RWPE2 (cell line): ENCODE measurements at regions not wholly inside any gene's neighbourhood (a gene's known extent, or its start where the extent isn't known, plus 50 kb on each side); places are given as distances from the start of the nearest gene placed in this dataset.
"Not testable (repeated sequence)": the region's sequence is repeated elsewhere in the genome, so short reads cannot be mapped to it uniquely, and the experiment has no call there.

Experiments
- ATAC-seq: fragments of 200-7000 bp; cut with Tn5 transposase; 3 replicates; pipeline ENCODE4 v1.9.1; 2021; ENCODE audit warnings: low read depth
- DNase-seq: peaks from one replicate; pipeline ENCODE4 v3.0.0-alpha.2; 2020; ENCODE audit warnings: low spot score
- H3K27ac ChIP-seq: fragments of 450-650 bp; 2 replicates; pipeline ENCODE4 v1.5.1; 2017; ENCODE audit warnings: mild to moderate bottlenecking; ENCODE audit not compliant: poor library complexity, severe bottlenecking
- H3K27me3 ChIP-seq: fragments of 250-450 bp; sonication (Bioruptor Pico); 2 replicates; pipeline ENCODE4 v1.5.1; 2021; ENCODE audit warnings: mild to moderate bottlenecking, moderate library complexity; ENCODE audit not compliant: insufficient read depth, poor library complexity, severe bottlenecking
- H3K36me3 ChIP-seq: fragments of 250-450 bp; sonication (Bioruptor Pico); 2 replicates; pipeline ENCODE4 v1.5.1; 2020; ENCODE audit warnings: low read depth, mild to moderate bottlenecking, moderate library complexity
- H3K4me1 ChIP-seq: fragments of 250-450 bp; sonication (Bioruptor Pico); 2 replicates; pipeline ENCODE4 v1.5.1; 2021; ENCODE audit warnings: mild to moderate bottlenecking, moderate library complexity; ENCODE audit not compliant: insufficient read depth, poor library complexity, severe bottlenecking
- H3K4me3 ChIP-seq: fragments of 250-450 bp; sonication (Bioruptor Pico); 2 replicates; pipeline ENCODE4 v1.5.1; 2021; ENCODE audit warnings: mild to moderate bottlenecking, moderate library complexity; ENCODE audit not compliant: severe bottlenecking
- H3K9me3 ChIP-seq: fragments of 250-450 bp; sonication (Bioruptor Pico); 2 replicates; pipeline ENCODE4 v1.5.1; 2021; ENCODE audit warnings: mild to moderate bottlenecking, moderate library complexity; ENCODE audit not compliant: severe bottlenecking
- TF ChIP-seq, protein P1 (sequence below): fragments of 450-650 bp; IDR thresholded peaks from one replicate; pipeline ENCODE4 v1.5.1; 2017; ENCODE audit warnings: mild to moderate bottlenecking, moderate library complexity; ENCODE audit not compliant: poor library complexity, severe bottlenecking

DNA sequence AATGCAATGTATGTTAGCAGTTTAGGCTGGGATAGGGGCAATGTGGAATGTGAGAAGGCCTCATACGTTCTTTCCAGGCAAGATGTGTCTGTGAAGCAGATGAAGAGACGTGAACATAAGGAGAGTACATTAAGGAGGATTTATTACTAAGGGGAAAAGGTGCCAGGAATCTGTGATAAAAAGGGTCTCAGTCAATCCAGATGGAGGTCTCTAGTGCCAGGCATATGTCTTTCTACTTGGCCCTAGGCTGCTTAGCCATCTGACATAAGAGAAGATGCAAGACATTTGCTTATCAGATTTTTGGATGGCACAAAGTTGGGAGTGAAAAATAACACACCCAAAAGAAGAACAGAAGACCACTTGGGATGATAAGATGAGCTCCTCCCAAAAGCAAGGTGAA, 93.0 kb upstream of the PRKG2 start:
- DNase-seq (no peak), ATAC-seq (no peak)
- no peaks in the 10 kb centered on the region for H3K4me1 ChIP-seq
- H3K4me3 ChIP-seq = no peak overlapping the region
- no peaks in the 10 kb centered on the region for H3K27me3 ChIP-seq
- TF ChIP-seq, protein P1, sequence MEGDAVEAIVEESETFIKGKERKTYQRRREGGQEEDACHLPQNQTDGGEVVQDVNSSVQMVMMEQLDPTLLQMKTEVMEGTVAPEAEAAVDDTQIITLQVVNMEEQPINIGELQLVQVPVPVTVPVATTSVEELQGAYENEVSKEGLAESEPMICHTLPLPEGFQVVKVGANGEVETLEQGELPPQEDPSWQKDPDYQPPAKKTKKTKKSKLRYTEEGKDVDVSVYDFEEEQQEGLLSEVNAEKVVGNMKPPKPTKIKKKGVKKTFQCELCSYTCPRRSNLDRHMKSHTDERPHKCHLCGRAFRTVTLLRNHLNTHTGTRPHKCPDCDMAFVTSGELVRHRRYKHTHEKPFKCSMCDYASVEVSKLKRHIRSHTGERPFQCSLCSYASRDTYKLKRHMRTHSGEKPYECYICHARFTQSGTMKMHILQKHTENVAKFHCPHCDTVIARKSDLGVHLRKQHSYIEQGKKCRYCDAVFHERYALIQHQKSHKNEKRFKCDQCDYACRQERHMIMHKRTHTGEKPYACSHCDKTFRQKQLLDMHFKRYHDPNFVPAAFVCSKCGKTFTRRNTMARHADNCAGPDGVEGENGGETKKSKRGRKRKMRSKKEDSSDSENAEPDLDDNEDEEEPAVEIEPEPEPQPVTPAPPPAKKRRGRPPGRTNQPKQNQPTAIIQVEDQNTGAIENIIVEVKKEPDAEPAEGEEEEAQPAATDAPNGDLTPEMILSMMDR = no peak
- H3K36me3 ChIP-seq = no peaks in the 10 kb centered on the region
- H3K27ac ChIP-seq = no peak overlapping the region
- H3K9me3 ChIP-seq = no peaks in the 10 kb centered on the region

DNA sequence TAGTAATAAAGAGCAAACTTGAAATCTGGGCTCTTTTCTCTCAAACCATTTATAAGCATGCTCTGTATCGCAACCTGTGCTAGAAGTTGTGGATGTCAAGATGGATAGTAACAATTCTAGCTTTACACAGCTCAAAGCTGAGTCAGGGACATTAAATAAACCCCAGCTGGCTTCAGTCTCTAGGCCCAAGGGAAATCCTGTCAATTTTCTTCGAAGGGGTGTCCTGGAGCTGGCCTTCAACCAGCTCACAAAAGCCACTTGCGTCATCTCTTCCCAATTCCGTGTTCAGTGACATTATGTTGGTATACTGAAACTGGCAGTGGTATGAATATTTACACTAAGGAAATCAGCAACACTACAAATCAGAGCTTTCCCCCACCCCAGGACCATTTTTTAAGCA, 89.8 kb upstream of the PRKG2 start:
- no peaks in the 10 kb centered on the region for H3K27me3 ChIP-seq
- H3K36me3 ChIP-seq = no peaks in the 10 kb centered on the region
- no peaks in the 10 kb centered on the region for H3K4me1 ChIP-seq
- H3K27ac ChIP-seq = no peak overlapping the region
- no peak overlapping the region for H3K4me3 ChIP-seq
- no peaks in the 10 kb centered on the region for H3K9me3 ChIP-seq
- TF ChIP-seq, protein P1 = no peak
- DNase-seq = no peak
- ATAC-seq = no peak

DNA sequence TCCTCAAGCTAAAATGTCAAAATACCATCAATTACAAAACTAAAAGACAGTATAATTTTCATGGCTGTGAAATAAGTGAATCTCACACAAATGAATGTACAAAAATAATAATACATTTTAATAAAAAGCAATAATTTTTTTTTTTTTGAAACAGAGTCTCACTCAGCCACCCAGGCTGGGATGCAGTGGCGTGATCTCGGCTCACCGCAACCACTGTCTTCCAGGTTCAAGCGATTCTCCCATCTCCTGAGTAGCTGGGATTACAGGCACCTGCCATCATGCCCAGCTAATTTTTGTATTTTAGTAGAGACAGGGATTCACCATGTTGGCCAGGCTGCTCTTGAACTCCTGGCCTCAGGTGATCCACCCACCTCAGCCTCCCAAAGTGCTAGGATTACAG, 85.3 kb upstream of the PRKG2 start:
- not testable (repeated sequence) for H3K27me3 ChIP-seq, DNase-seq, H3K4me1 ChIP-seq, H3K4me3 ChIP-seq, H3K27ac ChIP-seq, ATAC-seq, H3K9me3 ChIP-seq, H3K36me3 ChIP-seq

DNA sequence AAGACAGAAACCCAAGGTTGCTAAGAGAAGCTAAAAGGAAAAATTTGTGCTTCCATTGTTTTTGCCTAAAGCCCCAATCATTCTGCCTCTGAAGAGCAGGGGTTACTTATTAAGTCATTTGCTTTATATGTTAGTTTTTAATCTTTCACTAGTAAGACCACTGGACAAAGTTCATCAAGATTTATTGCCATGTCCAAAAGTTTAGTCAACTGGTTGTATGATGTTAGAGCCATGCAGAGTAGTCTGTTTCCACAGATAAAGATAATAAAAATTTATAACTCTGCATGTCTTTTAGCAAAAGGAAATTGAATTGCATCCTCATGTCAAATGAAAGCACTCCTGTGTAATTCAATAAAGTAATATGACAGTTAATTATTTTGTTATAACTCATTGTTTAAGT, 75.8 kb upstream of the PRKG2 start:
- TF ChIP-seq, protein P1 = no peak

DNA sequence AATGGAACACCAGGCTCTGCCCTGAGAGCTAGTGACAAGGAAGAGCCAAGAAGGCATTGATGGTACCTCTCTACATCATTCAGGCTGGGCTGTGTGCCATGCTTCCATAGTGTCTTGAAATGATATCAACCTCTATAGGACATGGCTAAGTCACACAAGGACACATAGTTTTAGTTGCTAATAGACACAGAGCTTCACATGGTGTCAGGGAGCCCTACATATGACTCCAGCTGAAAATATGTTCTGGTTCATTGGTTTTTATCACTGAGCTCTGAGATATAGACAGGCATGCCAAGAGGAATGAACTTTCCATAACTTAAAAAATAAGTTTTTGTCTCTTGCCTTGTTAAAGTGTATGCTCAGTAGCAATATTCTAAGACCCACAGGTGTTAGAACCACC, 72.1 kb upstream of the PRKG2 start:
- ATAC-seq (no peak), DNase-seq (no peak)
- H3K27ac ChIP-seq = no peak overlapping the region
- H3K36me3 ChIP-seq = no peaks in the 10 kb centered on the region
- no peaks in the 10 kb centered on the region for H3K27me3 ChIP-seq
- no peak overlapping the region for H3K4me3 ChIP-seq
- H3K9me3 ChIP-seq = no peaks in the 10 kb centered on the region
- no peaks in the 10 kb centered on the region for H3K4me1 ChIP-seq
- TF ChIP-seq, protein P1 = no peak

More for the DNA sequence above, 75.8 kb upstream of the PRKG2 start:
- DNase-seq (no peak), ATAC-seq (no peak)
- Histone ChIP-seq H3K9me3 (no peaks in the 10 kb centered on the region), H3K27ac (no peak overlapping the region), H3K27me3 (no peaks in the 10 kb centered on the region), H3K4me3 (no peak overlapping the region), H3K4me1 (no peaks in the 10 kb centered on the region), H3K36me3 (no peaks in the 10 kb centered on the region)
